Endothelial cell of umbilical vein (primary cell): ENCODE measurements at regions not wholly inside any gene's neighbourhood (a gene's known extent, or its start where the extent isn't known, plus 50 kb on each side); places are given as distances from the start of the nearest gene placed in this dataset.

Source experiments
- BruUV-seq: library from RNA; stranded (reverse); fragments of 400-500 nt; replicated peaks from 2 replicates; lab custom pipeline; 2021; lab: Mats Ljungman, UMichigan
- CTCF ChIA-PET: fragments of 300-600, 350-600 bp; sonication (Branson Sonifier 250); formaldehyde crosslinking; loops from one replicate; lab custom pipeline; 2021; ENCODE audit warnings: antibody characterized with exemption, inconsistent platforms; lab: Charles Lee
- POLR2A ChIA-PET: fragments of 300-600, 350-600 bp; sonication (Branson Sonifier 250); formaldehyde crosslinking; loops from one replicate; lab custom pipeline; 2021; ENCODE audit warnings: antibody characterized with exemption, inconsistent platforms; lab: Charles Lee
- DNase-seq: peaks from one replicate; pipeline ENCODE4 v3.0.0-alpha.2; 2011; ENCODE audit warnings: low read depth, low spot score
- FAIRE-seq: peaks from 2 replicates; lab custom pipeline; 2011; peaks lifted over from hg19 to GRCh38; lab: Jason Lieb, UNC
- H2AFZ ChIP-seq: 2 replicates; pipeline ENCODE4 v1.6.0; 2012; ENCODE audit warnings: low read depth, low read length, control low read depth, inconsistent platforms
- H3K27ac ChIP-seq: 2 replicates; pipeline ENCODE4 v1.5.1; 2011; ENCODE audit warnings: low read depth, mild to moderate bottlenecking, control low read depth, low read length, moderate library complexity; ENCODE audit not compliant: insufficient read depth
- H3K27me3 ChIP-seq, 2 experiments: 2 replicates each; pipeline versions ENCODE4 v1.6.0 to v1.6.1; 2011; ENCODE audit warnings: low read length in 2 of 2, mixed read lengths in 1 of 2; ENCODE audit not compliant: control insufficient read depth in 2 of 2, insufficient read depth in 2 of 2
- H3K36me3 ChIP-seq, 2 experiments: 2 replicates in 1 of 2; 3 replicates in 1 of 2; pipeline ENCODE4 v1.5.1; 2011; ENCODE audit warnings: low read length in 2 of 2, mild to moderate bottlenecking in 1 of 2, moderate library complexity in 1 of 2; ENCODE audit not compliant: control insufficient read depth in 2 of 2, insufficient read depth in 2 of 2; ENCODE audit errors: extremely low read depth in 1 of 2
- H3K4me1 ChIP-seq: 3 replicates; pipeline ENCODE4 v1.5.1; 2011; ENCODE audit warnings: mild to moderate bottlenecking, low read length; ENCODE audit not compliant: control insufficient read depth, insufficient read depth; ENCODE audit errors: extremely low read depth
- H3K4me2 ChIP-seq: 2 replicates; pipeline ENCODE4 v1.6.1; 2011; ENCODE audit warnings: low read length, control low read depth, mixed read lengths; ENCODE audit not compliant: insufficient read depth
- H3K4me3 ChIP-seq, 3 experiments: fragments of 200-600 bp in 1 of 3; sonication (generic), shearing (Covaris generic) in 1 of 3; replicated peaks in 1 of 3; 2 replicates each; pipeline ENCODE4 v1.5.1; 2011 to 2016; ENCODE audit warnings: control low read depth in 3 of 3, low read length in 3 of 3, mild to moderate bottlenecking in 2 of 3, inconsistent platforms in 1 of 3, low read depth in 1 of 3, moderate library complexity in 1 of 3; ENCODE audit not compliant: insufficient read depth in 1 of 3
- H3K79me2 ChIP-seq: 2 replicates; pipeline ENCODE4 v1.6.0; 2012; ENCODE audit warnings: low read length, inconsistent platforms; ENCODE audit not compliant: control insufficient read depth, insufficient read depth
- H3K9ac ChIP-seq: replicated peaks from 2 replicates; pipeline ENCODE3; 2011; ENCODE audit warnings: low read length, control low read depth; ENCODE audit not compliant: insufficient read depth; ENCODE audit errors: extremely low read depth
- H3K9me1 ChIP-seq: replicated peaks from 3 replicates; pipeline ENCODE4 v1.6.0; 2011; ENCODE audit warnings: mild to moderate bottlenecking, low read length; ENCODE audit not compliant: control insufficient read depth, insufficient read depth; ENCODE audit errors: extremely low read depth
- H3K9me3 ChIP-seq: replicated peaks from 2 replicates; pipeline ENCODE4 v1.5.1; 2012; ENCODE audit warnings: low read length, inconsistent platforms; ENCODE audit not compliant: control insufficient read depth, insufficient read depth
- H4K20me1 ChIP-seq: replicated peaks from 2 replicates; pipeline ENCODE3; 2011; ENCODE audit warnings: mild to moderate bottlenecking, low read length; ENCODE audit not compliant: control insufficient read depth, insufficient read depth; ENCODE audit errors: extremely low read depth
- CTCF ChIP-seq, 2 donors: IDR thresholded peaks; 1 replicate in 1 of 2; 2 replicates in 1 of 2; pipeline ENCODE4 v1.5.1; 2011; ENCODE audit warnings: low read length in 2 of 2, mild to moderate bottlenecking in 2 of 2, moderate library complexity in 2 of 2, control low read depth in 1 of 2, inconsistent platforms in 1 of 2, low read depth in 1 of 2; ENCODE audit not compliant: insufficient read depth in 1 of 2; ENCODE audit errors: extremely low read depth in 1 of 2
- EZH2 ChIP-seq: IDR thresholded peaks from 2 replicates; pipeline ENCODE4 v1.6.1; 2012; ENCODE audit warnings: borderline replicate concordance, low read depth, mild to moderate bottlenecking, moderate library complexity, low read length, inconsistent platforms; ENCODE audit not compliant: severe bottlenecking
- FOS ChIP-seq: IDR thresholded peaks from 2 replicates; pipeline ENCODE4 v1.6.1; 2011; ENCODE audit warnings: mild to moderate bottlenecking, low read length, moderate library complexity, borderline replicate concordance; ENCODE audit not compliant: insufficient read depth
- GATA2 ChIP-seq: IDR thresholded peaks from 2 replicates; pipeline ENCODE4 v1.7.0; 2011; ENCODE audit warnings: low read depth, mild to moderate bottlenecking, moderate library complexity, mixed read lengths, low read length; ENCODE audit not compliant: insufficient read length, insufficient read depth
- JUN ChIP-seq: IDR thresholded peaks from 2 replicates; pipeline ENCODE4 v1.6.1; 2011; ENCODE audit warnings: borderline replicate concordance, low read depth; ENCODE audit not compliant: insufficient read length, insufficient read depth
- MYC ChIP-seq: IDR thresholded peaks from one replicate; pipeline ENCODE4 v1.6.1; 2011; ENCODE audit warnings: mild to moderate bottlenecking, low read depth, low read length
- POLR2A ChIP-seq: IDR thresholded peaks from 2 replicates; pipeline ENCODE4 v1.6.1; 2012; ENCODE audit warnings: low read depth, mild to moderate bottlenecking, control low read depth, low read length
- POLR2AphosphoS5 ChIP-seq: IDR thresholded peaks from 2 replicates; pipeline ENCODE4 v1.6.1; 2012; ENCODE audit warnings: low read depth, mild to moderate bottlenecking, control low read depth, low read length, moderate library complexity; ENCODE audit not compliant: insufficient read depth
- dilution Hi-C: fragments of 300-500 bp; cut with MboI; formaldehyde crosslinking; loops from one replicate; pipeline ENCODE4 v1.15.0; 2019; ENCODE audit warnings: low sequenced_read_pairs; ENCODE audit not compliant: extremely low pct_ligation_motif_present
- intact Hi-C: fragments of 100-400 bp; cut with micrococcal nuclease; formaldehyde crosslinking; loops from one replicate; pipeline ENCODE4 v1.10.0; 2022
- TF ChIP-seq, protein P1 (sequence below): IDR thresholded peaks from 2 replicates; pipeline ENCODE4 v1.6.1; 2011; ENCODE audit not compliant: insufficient read depth, insufficient read length

DNA sequence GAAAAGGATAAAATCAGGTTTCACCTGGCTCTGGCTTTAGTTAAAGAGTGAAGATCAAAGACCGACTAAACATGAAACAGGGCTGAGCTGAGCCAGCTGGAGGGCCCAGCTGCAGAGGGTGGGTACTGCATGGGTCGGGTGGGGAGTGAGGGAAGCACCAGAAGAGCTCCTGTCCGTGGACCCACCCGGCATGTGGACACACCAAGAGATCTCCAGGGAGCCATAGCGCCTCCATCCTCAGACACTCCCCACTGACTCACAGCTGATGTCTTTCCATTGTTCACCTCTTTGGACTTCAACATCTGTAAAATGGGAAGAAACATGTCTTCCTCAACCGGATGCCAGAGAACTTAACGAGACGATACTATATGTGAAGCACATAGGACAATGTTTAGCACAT, 178.3 kb upstream of the KLHL29 start:
- dilution Hi-C loops = no loop called here
- FAIRE-seq (no peak), DNase-seq (no peak)
- ChIA-PET POLR2A (no interaction called here), CTCF (no interaction called here)
- Histone ChIP-seq H3K4me2 (no peak overlapping the region), H3K4me3 (no peak overlapping the region), H3K36me3 (no peaks in the 10 kb centered on the region), H3K9me1 (no peaks in the 10 kb centered on the region), H3K9ac (no peak overlapping the region), H4K20me1 (no peaks in the 10 kb centered on the region), H2AFZ (no peak overlapping the region), H3K4me1 (no peaks in the 10 kb centered on the region), H3K9me3 (no peaks in the 10 kb centered on the region), H3K27ac (no peak overlapping the region), H3K27me3 (no peaks in the 10 kb centered on the region), H3K79me2 (no peaks in the 10 kb centered on the region)
- intact Hi-C loops = no loop called here
- no TSS peak for BruUV-seq
- TF ChIP-seq EZH2 (no peak), POLR2A (no peak), CTCF (IDR thresholded peaks at IDR 0.05; ENCODE audit: extremely low read depth in 1 of 2, insufficient read depth in 1 of 2, low read depth in 1 of 2, low read length in 2 of 2) (no peak), MYC (no peak), FOS (no peak), GATA2 (no peak), JUN (no peak), POLR2AphosphoS5 (no peak)
- TF ChIP-seq, protein P1, sequence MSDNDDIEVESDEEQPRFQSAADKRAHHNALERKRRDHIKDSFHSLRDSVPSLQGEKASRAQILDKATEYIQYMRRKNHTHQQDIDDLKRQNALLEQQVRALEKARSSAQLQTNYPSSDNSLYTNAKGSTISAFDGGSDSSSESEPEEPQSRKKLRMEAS = no peak
